ENCODE measurements at regions not wholly inside any gene's neighbourhood (a gene's known extent, or its start where the extent isn't known, plus 50 kb on each side); places are given as distances from the start of the nearest gene placed in this dataset.

- H3K9me3 ChIP-seq (ENCODE audit: control insufficient read depth, low read length): no peaks in the 10 kb centered on the region
- H3K27me3 ChIP-seq (replicated peaks; ENCODE audit: control insufficient read depth, insufficient read depth, low read length): no peaks in the 10 kb centered on the region
- H3K9ac ChIP-seq (ENCODE audit: low read length): no peak overlapping the region
- peaks cover 19% of the 10 kb centered on the region for H3K4me1 ChIP-seq (ENCODE audit: control insufficient read depth, insufficient read depth, low read length)
- DNase-seq (ENCODE audit: low read depth): no peak
- H3K4me3 ChIP-seq (ENCODE audit: low read length): no peak overlapping the region
- H3K36me3 ChIP-seq (ENCODE audit: control insufficient read depth, insufficient read depth, low read length, severe bottlenecking): no peaks in the 10 kb centered on the region
These were observed 395.7 kb upstream of the PDE3A start for GRCh38 chr12:19972325-19973288.

- no peak overlapping the region for H3K9ac ChIP-seq (ENCODE audit: low read length)
- H3K36me3 ChIP-seq (ENCODE audit: control insufficient read depth, insufficient read depth, low read length, severe bottlenecking): no peaks in the 10 kb centered on the region
- peaks cover 6% of the 10 kb centered on the region for H3K4me1 ChIP-seq (ENCODE audit: control insufficient read depth, insufficient read depth, low read length)
- no peak overlapping the region for H3K4me3 ChIP-seq (ENCODE audit: low read length)
- DNase-seq (ENCODE audit: low read depth): peak; percentile 92
- H3K27me3 ChIP-seq (replicated peaks; ENCODE audit: control insufficient read depth, insufficient read depth, low read length): no peaks in the 10 kb centered on the region
- H3K9me3 ChIP-seq (ENCODE audit: control insufficient read depth, low read length): no peaks in the 10 kb centered on the region
These were observed 390.1 kb upstream of the PDE3A start for GRCh38 chr12:19978193-19978592.

GRCh38 chr12:19979584-19979983, 388.8 kb upstream of the PDE3A start:
- no peak overlapping the region for H3K4me3 ChIP-seq (ENCODE audit: low read length)
- H3K9me3 ChIP-seq (ENCODE audit: control insufficient read depth, low read length): no peaks in the 10 kb centered on the region

DNA sequence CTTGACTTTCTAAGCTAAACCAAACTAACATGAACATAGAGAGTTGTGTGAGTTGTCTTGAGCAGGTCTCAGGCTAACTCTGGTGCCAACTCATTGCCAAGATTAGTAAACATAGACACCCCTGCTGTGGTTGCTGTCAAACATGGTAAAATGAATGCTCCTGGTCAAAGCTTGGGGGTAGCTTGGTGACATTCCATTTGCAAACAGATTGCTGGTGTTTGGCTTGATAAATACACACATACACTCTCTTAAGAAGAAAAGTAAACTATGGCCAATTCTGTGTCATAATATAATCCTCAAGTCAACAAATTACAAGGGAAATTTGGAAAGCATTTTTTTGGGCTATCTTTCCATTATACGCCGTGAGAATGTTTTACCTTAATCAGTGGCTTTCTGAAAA, 386.4 kb upstream of the PDE3A start:
- no peaks in the 10 kb centered on the region for H3K36me3 ChIP-seq (ENCODE audit: control insufficient read depth, insufficient read depth, low read length, severe bottlenecking)
- H3K9me3 ChIP-seq (ENCODE audit: control insufficient read depth, low read length): no peaks in the 10 kb centered on the region
- no peak overlapping the region for H3K4me3 ChIP-seq (ENCODE audit: low read length)
- no peaks in the 10 kb centered on the region for H3K27me3 ChIP-seq (replicated peaks; ENCODE audit: control insufficient read depth, insufficient read depth, low read length)
- no peak overlapping the region for H3K9ac ChIP-seq (ENCODE audit: low read length)
- no peak for DNase-seq (ENCODE audit: low read depth)
- H3K4me1 ChIP-seq (ENCODE audit: control insufficient read depth, insufficient read depth, low read length): peaks cover 6% of the 10 kb centered on the region

More at GRCh38 chr12:19979584-19979983, 388.8 kb upstream of the PDE3A start:
- Histone ChIP-seq H3K9ac (ENCODE audit: low read length) (no peak overlapping the region), H3K27me3 (replicated peaks; ENCODE audit: control insufficient read depth, insufficient read depth, low read length) (no peaks in the 10 kb centered on the region), H3K36me3 (ENCODE audit: control insufficient read depth, insufficient read depth, low read length, severe bottlenecking) (no peaks in the 10 kb centered on the region), H3K4me1 (ENCODE audit: control insufficient read depth, insufficient read depth, low read length) (peaks cover 6% of the 10 kb centered on the region)
- DNase-seq (ENCODE audit: low read depth): no peak

GRCh38 chr12:19988001-19988400, 380.3 kb upstream of the PDE3A start:
- H3K36me3 ChIP-seq (ENCODE audit: control insufficient read depth, insufficient read depth, low read length, severe bottlenecking): no peaks in the 10 kb centered on the region
- no peaks in the 10 kb centered on the region for H3K27me3 ChIP-seq (replicated peaks; ENCODE audit: control insufficient read depth, insufficient read depth, low read length)
- H3K9ac ChIP-seq (ENCODE audit: low read length): peak overlapping the region; percentile 2
- DNase-seq (ENCODE audit: low read depth): no peak
- H3K9me3 ChIP-seq (ENCODE audit: control insufficient read depth, low read length): no peaks in the 10 kb centered on the region
- peaks cover 17% of the 10 kb centered on the region for H3K4me1 ChIP-seq (ENCODE audit: control insufficient read depth, insufficient read depth, low read length)
- peak overlapping the region; percentile 25 for H3K4me3 ChIP-seq (ENCODE audit: low read length)

DNA sequence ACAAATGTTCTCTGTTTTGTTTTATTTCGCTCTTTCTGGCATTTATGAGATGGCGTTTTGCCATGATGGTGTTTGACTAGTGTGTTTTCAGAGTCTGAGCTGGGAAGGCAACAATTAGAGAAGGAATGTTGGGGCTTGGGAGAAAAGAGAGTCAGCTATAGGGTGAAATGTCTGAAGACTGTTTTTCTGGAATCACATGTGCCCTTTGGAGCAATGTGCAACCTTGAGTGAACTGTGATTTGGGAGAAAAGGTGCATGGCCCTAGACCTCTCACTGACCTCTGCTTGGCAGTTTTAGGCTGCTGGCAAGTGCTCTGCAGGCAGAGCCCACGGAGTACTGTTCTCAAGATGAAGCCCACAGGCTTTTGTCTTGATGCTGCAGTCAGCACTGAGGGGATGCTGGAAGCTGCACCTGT, 379.9 kb upstream of the PDE3A start:
- no peaks in the 10 kb centered on the region for H3K9me3 ChIP-seq (ENCODE audit: control insufficient read depth, low read length)
- H3K9ac ChIP-seq (ENCODE audit: low read length): peak overlapping the region; percentile 2
- DNase-seq (ENCODE audit: low read depth): peak; percentile 72
- peaks cover 17% of the 10 kb centered on the region for H3K4me1 ChIP-seq (ENCODE audit: control insufficient read depth, insufficient read depth, low read length)
- peak overlapping the region; percentile 25 for H3K4me3 ChIP-seq (ENCODE audit: low read length)
- no peaks in the 10 kb centered on the region for H3K36me3 ChIP-seq (ENCODE audit: control insufficient read depth, insufficient read depth, low read length, severe bottlenecking)
- H3K27me3 ChIP-seq (replicated peaks; ENCODE audit: control insufficient read depth, insufficient read depth, low read length): no peaks in the 10 kb centered on the region

DNA sequence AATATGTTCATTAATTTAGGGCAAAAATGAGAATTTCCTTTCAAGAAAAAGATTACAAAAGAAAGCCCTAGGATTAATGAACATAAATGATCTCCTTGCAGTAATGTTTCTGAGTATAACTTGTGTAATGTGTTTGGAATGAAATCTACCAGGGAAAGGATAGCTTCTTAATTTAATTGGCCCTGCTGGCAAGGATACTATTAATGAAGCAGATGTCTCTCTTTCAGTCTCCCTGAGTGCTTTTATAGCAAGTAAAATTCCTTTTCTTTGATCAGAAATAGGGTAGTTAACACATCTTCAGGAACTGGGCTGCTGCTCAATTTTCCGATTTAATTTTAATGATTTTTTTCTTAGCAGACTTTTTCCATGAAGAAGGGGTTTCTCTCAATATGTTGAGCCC, 379.4 kb upstream of the PDE3A start:
- H3K4me3 ChIP-seq (ENCODE audit: low read length): peak overlapping the region; percentile 25
- peak; percentile 27 for DNase-seq (ENCODE audit: low read depth)
- H3K4me1 ChIP-seq (ENCODE audit: control insufficient read depth, insufficient read depth, low read length): peaks cover 17% of the 10 kb centered on the region
- no peaks in the 10 kb centered on the region for H3K27me3 ChIP-seq (replicated peaks; ENCODE audit: control insufficient read depth, insufficient read depth, low read length)
- H3K9ac ChIP-seq (ENCODE audit: low read length): no peak overlapping the region
- H3K36me3 ChIP-seq (ENCODE audit: control insufficient read depth, insufficient read depth, low read length, severe bottlenecking): no peaks in the 10 kb centered on the region
- no peaks in the 10 kb centered on the region for H3K9me3 ChIP-seq (ENCODE audit: control insufficient read depth, low read length)

DNA sequence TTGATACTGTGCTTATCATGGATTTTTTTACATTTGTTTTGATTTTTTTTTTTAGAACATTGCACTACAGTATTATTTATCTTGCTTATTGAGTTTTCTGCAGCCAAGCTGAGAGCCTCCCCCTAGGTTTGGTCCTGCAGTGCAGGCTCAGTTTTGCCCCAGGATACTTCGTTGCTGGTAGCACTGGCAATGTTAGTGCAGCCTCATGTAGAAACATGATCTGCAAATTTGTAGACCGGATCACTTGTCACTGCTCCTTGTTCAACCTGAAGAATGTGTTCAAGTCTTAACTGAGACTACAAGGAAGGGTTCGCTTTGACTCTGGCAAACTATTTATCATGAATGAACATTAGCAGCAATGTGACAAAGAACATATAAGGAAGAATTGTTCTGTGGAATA, 377.2 kb upstream of the PDE3A start:
- Histone ChIP-seq H3K4me3 (ENCODE audit: low read length) (no peak overlapping the region), H3K36me3 (ENCODE audit: control insufficient read depth, insufficient read depth, low read length, severe bottlenecking) (no peaks in the 10 kb centered on the region), H3K27me3 (replicated peaks; ENCODE audit: control insufficient read depth, insufficient read depth, low read length) (no peaks in the 10 kb centered on the region), H3K9ac (ENCODE audit: low read length) (no peak overlapping the region), H3K4me1 (ENCODE audit: control insufficient read depth, insufficient read depth, low read length) (peaks cover 17% of the 10 kb centered on the region), H3K9me3 (ENCODE audit: control insufficient read depth, low read length) (no peaks in the 10 kb centered on the region)
- DNase-seq (ENCODE audit: low read depth): no peak

DNA sequence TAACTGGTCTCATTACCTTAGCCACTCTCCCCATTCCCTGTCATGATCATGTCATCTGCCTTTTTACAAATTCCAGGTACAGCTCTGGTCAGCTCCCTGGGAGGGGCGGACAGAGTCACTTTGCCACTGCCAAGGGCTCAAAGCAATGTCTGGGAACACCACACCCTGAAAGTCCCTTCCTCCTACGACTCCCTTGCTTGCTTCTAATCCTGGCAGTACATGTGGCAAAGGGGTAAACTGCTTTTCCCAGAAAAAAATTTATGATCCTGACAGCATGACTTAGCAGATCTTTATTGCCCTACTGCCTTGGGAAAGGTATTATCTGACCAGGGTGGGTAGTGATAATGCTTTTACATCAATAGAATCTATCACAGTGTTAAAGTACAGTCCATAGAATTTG, 376.0 kb upstream of the PDE3A start:
- no peak for DNase-seq (ENCODE audit: low read depth)
- H3K9ac ChIP-seq (ENCODE audit: low read length): no peak overlapping the region
- H3K9me3 ChIP-seq (ENCODE audit: control insufficient read depth, low read length): no peaks in the 10 kb centered on the region
- H3K4me1 ChIP-seq (ENCODE audit: control insufficient read depth, insufficient read depth, low read length): peaks cover 17% of the 10 kb centered on the region
- H3K36me3 ChIP-seq (ENCODE audit: control insufficient read depth, insufficient read depth, low read length, severe bottlenecking): no peaks in the 10 kb centered on the region
- no peaks in the 10 kb centered on the region for H3K27me3 ChIP-seq (replicated peaks; ENCODE audit: control insufficient read depth, insufficient read depth, low read length)
- no peak overlapping the region for H3K4me3 ChIP-seq (ENCODE audit: low read length)

DNA sequence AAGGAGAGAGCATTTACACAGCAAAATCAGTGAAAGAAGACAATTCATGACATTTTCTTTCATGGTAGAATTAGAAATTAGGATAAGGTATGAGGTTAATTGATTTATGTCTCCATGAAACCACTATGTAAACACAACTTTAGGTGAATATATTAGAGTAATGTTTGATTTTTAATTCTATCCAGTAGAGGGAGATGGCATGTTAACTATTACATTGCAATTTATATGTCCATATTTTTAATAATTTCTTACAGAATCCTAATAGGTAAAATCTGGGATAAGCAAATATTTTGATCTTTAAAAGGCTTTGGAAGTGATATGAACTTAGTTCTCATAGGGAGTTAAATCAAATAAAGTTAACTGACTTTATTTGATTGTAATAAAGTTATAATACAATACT, 373.4 kb upstream of the PDE3A start:
- no peaks in the 10 kb centered on the region for H3K27me3 ChIP-seq (replicated peaks; ENCODE audit: control insufficient read depth, insufficient read depth, low read length)

GRCh38 chr12:19997656-19998400, 370.5 kb upstream of the PDE3A start:
- H3K4me3 ChIP-seq (ENCODE audit: low read length): no peak overlapping the region
- no peaks in the 10 kb centered on the region for H3K27me3 ChIP-seq (replicated peaks; ENCODE audit: control insufficient read depth, insufficient read depth, low read length)
- DNase-seq (ENCODE audit: low read depth): peak; percentile 20
- peak overlapping the region; percentile 28 for H3K9ac ChIP-seq (ENCODE audit: low read length)
- no peaks in the 10 kb centered on the region for H3K36me3 ChIP-seq (ENCODE audit: control insufficient read depth, insufficient read depth, low read length, severe bottlenecking)
- peaks cover 18% of the 10 kb centered on the region for H3K4me1 ChIP-seq (ENCODE audit: control insufficient read depth, insufficient read depth, low read length)
- no peaks in the 10 kb centered on the region for H3K9me3 ChIP-seq (ENCODE audit: control insufficient read depth, low read length)

More for the DNA sequence above, 373.4 kb upstream of the PDE3A start:
- no peak overlapping the region for H3K4me3 ChIP-seq (ENCODE audit: low read length)
- no peaks in the 10 kb centered on the region for H3K36me3 ChIP-seq (ENCODE audit: control insufficient read depth, insufficient read depth, low read length, severe bottlenecking)
- DNase-seq (ENCODE audit: low read depth): peak; percentile 31
- no peak overlapping the region for H3K9ac ChIP-seq (ENCODE audit: low read length)
- H3K9me3 ChIP-seq (ENCODE audit: control insufficient read depth, low read length): no peaks in the 10 kb centered on the region
- peaks cover 18% of the 10 kb centered on the region for H3K4me1 ChIP-seq (ENCODE audit: control insufficient read depth, insufficient read depth, low read length)
